Keratinocyte (primary cell): ENCODE measurements at regions not wholly inside any gene's neighbourhood (a gene's known extent, or its start where the extent isn't known, plus 50 kb on each side); places are given as distances from the start of the nearest gene placed in this dataset.

Experiments
- EZH2 ChIP-seq: IDR thresholded peaks from one replicate; pipeline ENCODE4 v1.6.1; 2012; ENCODE audit warnings: inconsistent platforms, mild to moderate bottlenecking, low read length, moderate library complexity
- TF ChIP-seq, protein P1 (sequence below), 3 experiments: IDR thresholded peaks in 1 of 3; conservative IDR thresholded peaks in 1 of 3; optimal IDR thresholded peaks in 1 of 3; 2 replicates in 2 of 3; 3 replicates in 1 of 3; pipeline versions ENCODE3 to v1.5.1; 2011; ENCODE audit warnings: low read length in 3 of 3, mild to moderate bottlenecking in 3 of 3, moderate library complexity in 2 of 3, control low read depth in 1 of 3, inconsistent platforms in 1 of 3; ENCODE audit not compliant: insufficient read depth in 2 of 3; ENCODE audit errors: extremely low read depth in 1 of 3

DNA sequence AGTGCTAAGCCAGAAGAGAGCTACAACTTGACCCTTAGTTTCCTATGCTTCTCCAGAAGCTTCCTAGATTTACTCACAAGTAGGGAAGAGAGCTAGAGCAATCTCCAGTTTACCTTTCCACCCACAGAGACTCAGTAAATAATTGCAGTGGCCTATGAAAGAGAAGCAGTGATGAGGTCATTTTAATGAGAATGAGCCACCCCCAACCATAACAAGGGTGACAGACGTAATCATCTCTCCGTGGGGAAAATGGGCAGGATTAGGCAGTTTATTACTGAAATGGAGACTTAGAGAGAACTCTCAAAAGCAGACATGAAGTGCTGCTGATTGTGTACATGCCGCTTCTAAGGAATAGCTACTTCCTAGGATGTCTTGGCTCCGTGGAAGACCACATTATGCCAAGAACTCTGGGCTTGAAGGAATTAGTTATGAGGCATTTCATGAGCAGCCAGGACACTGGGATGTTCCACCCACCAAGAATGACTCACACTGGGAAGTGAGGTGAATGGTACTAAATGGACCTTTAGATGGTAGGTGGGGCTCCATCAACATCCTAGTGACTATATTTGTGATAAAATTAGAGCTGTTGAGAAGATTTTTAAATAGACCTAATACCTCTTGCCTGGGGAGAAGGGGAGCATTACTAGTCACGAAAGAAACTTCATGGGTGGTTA, 160.9 kb downstream of the EDEM1 start:
- TF ChIP-seq, protein P1, sequence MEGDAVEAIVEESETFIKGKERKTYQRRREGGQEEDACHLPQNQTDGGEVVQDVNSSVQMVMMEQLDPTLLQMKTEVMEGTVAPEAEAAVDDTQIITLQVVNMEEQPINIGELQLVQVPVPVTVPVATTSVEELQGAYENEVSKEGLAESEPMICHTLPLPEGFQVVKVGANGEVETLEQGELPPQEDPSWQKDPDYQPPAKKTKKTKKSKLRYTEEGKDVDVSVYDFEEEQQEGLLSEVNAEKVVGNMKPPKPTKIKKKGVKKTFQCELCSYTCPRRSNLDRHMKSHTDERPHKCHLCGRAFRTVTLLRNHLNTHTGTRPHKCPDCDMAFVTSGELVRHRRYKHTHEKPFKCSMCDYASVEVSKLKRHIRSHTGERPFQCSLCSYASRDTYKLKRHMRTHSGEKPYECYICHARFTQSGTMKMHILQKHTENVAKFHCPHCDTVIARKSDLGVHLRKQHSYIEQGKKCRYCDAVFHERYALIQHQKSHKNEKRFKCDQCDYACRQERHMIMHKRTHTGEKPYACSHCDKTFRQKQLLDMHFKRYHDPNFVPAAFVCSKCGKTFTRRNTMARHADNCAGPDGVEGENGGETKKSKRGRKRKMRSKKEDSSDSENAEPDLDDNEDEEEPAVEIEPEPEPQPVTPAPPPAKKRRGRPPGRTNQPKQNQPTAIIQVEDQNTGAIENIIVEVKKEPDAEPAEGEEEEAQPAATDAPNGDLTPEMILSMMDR (optimal IDR thresholded peaks at IDR 0.05 in 1 of 3, IDR thresholded peaks at IDR 0.05 in 1 of 3, conservative IDR thresholded peaks at IDR 0.05 in 1 of 3; ENCODE audit: extremely low read depth in 1 of 3, insufficient read depth in 2 of 3, low read length in 3 of 3): no peak
- TF ChIP-seq EZH2: no peak
